ENCODE measurements at regions not wholly inside any gene's neighbourhood (a gene's known extent, or its start where the extent isn't known, plus 50 kb on each side); places are given as distances from the start of the nearest gene placed in this dataset.

DNA sequence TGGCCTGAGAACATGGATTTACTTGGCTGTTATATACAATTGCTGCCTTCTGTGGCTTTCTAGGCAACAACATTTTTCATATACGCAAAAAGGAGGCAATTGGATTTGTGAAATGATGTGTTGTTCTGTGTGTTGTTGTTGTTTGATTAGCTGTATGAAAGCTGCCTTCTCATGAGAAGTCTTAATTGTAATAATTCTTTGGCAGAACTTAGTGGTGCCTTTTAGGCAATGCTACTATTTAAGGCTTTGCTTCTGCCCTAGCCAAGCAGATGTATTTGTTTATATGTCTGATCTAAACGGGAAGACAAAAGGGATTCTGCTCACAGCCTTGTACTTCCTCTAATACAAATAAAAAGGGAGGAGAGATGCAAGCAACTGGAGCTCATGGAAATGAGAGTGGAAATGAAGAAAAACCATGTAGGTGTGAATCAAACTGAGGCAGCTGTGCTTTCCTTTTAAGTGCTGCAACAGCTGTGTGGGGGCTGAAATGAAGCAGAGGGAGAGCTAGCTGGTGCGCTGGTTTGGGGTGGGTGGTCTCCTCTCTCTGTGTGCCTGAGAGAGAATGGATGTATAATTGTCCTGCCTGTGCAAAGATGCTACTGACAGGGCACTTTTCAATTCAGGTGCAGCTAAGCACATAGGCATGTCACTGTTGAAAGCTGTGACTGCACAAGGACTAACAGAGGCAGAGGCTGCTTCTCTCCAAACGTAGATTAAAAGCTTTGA, 386.9 kb upstream of the MAN1A1 start:
- Histone ChIP-seq H4K5ac (ENCODE audit: insufficient read length, low read depth, low read length) (no peak overlapping the region), H2AFZ (ENCODE audit: low read length) (no peak overlapping the region), H3T11ph (ENCODE audit: low read length) (no peak overlapping the region), H2BK12ac (ENCODE audit: insufficient read length, low read depth, low read length) (no peak overlapping the region), H3K4ac (ENCODE audit: low read depth, low read length) (no peak overlapping the region), H2AK5ac (ENCODE audit: insufficient read length, low read length) (no peak overlapping the region), H2BK5ac (ENCODE audit: insufficient read length, low read length) (no peak overlapping the region), H2BK20ac (ENCODE audit: low read depth, low read length, poor library complexity, severe bottlenecking) (no peak overlapping the region), H3K27me3 (ENCODE audit: insufficient read depth, low read length) (no peaks in the 10 kb centered on the region), H3K4me1 (ENCODE audit: insufficient read depth, low read length) (no peaks in the 10 kb centered on the region), H2BK15ac (ENCODE audit: low read depth, low read length) (no peak overlapping the region), H3K23ac (ENCODE audit: insufficient read length, low read depth, low read length) (no peak overlapping the region), H4K20me1 (ENCODE audit: control insufficient read depth, insufficient read depth, insufficient read length) (no peaks in the 10 kb centered on the region), H3K56ac (ENCODE audit: insufficient read length, low read depth, low read length) (no peak overlapping the region), H3K23me2 (ENCODE audit: insufficient read length, low read depth, low read length, poor library complexity, severe bottlenecking) (no peaks in the 10 kb centered on the region), H3K14ac (ENCODE audit: insufficient read depth, low read length) (no peak overlapping the region), H3K9me3 (ENCODE audit: control insufficient read depth, low read depth, low read length) (no peaks in the 10 kb centered on the region), H4K91ac (ENCODE audit: insufficient read length, low read depth, low read length) (no peak overlapping the region), H3K9ac (ENCODE audit: extremely low read depth, insufficient read length, low read length) (no peak overlapping the region), H3K27ac (ENCODE audit: insufficient read length, low read depth, low read length) (no peak overlapping the region), H4K8ac (replicated peaks; ENCODE audit: insufficient read length, low read depth, low read length) (no peak overlapping the region), H3K4me2 (ENCODE audit: insufficient read depth, insufficient read length, low read length) (no peak overlapping the region), H3K79me1 (ENCODE audit: insufficient read depth, low read depth, low read length, poor library complexity, severe bottlenecking) (no peaks in the 10 kb centered on the region), H2BK120ac (ENCODE audit: low read depth, low read length, poor library complexity, severe bottlenecking) (no peak overlapping the region), H3K79me2 (ENCODE audit: insufficient read depth, low read length) (no peaks in the 10 kb centered on the region), H3K18ac (ENCODE audit: insufficient read length, low read depth, low read length) (no peak overlapping the region)
- WGBS (ENCODE audit: extremely low coverage, insufficient read length, low lambda C conversion rate) = no CpG with 5 or more reads among the region's 4 CpGs
- no peaks in the 10 kb centered on the region for H3K4me1 Mint-ChIP-seq
- H3K9me3 Mint-ChIP-seq = no peaks in the 10 kb centered on the region; a peak in 1 of 5 replicates
- H3K27ac Mint-ChIP-seq = no peak overlapping the region
- no peak for DNase-seq
- no peak overlapping the region for H3K4me3 Mint-ChIP-seq
- H3K27me3 Mint-ChIP-seq (ENCODE audit: low read depth) = no peaks in the 10 kb centered on the region
- H3K36me3 Mint-ChIP-seq (ENCODE audit: insufficient read depth in 1 of 3, low read depth in 3 of 3) = no peaks in the 10 kb centered on the region
- TF ChIP-seq, protein P1, sequence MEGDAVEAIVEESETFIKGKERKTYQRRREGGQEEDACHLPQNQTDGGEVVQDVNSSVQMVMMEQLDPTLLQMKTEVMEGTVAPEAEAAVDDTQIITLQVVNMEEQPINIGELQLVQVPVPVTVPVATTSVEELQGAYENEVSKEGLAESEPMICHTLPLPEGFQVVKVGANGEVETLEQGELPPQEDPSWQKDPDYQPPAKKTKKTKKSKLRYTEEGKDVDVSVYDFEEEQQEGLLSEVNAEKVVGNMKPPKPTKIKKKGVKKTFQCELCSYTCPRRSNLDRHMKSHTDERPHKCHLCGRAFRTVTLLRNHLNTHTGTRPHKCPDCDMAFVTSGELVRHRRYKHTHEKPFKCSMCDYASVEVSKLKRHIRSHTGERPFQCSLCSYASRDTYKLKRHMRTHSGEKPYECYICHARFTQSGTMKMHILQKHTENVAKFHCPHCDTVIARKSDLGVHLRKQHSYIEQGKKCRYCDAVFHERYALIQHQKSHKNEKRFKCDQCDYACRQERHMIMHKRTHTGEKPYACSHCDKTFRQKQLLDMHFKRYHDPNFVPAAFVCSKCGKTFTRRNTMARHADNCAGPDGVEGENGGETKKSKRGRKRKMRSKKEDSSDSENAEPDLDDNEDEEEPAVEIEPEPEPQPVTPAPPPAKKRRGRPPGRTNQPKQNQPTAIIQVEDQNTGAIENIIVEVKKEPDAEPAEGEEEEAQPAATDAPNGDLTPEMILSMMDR (conservative IDR thresholded peaks at IDR 0.05) = no peak

Data from H9 (cell line).